ENCODE measurements at regions not wholly inside any gene's neighbourhood (a gene's known extent, or its start where the extent isn't known, plus 50 kb on each side); places are given as distances from the start of the nearest gene placed in this dataset.

DNA sequence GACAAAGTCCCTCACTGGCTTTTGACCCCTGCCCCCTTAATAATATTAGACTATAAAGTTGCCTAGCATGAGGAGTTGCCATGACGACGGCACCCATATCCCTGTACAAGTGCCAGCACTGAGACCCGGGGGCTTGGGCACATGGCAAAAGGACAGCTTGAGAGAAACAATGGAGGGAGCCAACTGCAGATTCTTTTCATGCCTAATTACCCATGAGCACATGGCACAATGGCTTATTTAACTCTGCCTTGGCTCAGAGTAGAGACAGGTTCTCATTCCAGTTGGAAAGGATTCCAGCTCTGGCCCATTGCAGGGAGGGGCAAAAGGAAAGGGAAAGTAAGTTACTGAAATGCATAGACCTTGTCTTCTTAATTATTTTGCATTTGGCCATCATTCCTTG is 261.2 kb upstream of the UBASH3B start:
- DNase-seq = no peak

DNA sequence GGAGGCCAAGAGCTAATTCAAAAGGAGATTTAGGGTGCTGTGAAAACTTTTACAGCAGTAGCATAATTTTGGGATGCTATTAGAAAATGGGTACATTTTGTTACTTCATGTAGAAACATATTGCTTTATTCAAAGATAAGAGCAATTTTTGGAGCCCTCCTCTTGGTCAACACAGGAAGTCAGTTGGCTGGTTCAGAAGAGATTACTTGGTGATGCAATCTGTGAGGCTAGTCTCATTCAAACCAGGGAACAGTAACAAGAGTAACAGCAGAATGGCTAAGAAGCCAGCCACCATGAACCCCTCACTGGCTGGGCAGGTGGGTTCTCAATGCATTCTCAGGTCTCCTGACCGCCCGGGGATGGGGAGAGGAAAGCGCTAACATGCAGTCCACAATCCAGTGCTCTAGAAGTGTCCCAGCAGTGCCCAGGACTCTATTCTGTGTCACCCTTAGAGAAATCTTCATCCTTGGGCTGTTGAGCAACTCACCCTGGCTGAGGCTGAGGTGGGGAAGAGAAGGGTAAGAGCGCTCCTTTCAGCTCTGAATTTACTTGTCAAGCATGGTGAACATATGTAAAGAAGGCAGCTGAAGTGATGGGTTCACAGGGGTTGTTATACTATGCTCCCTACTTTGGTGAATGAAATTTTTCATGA is 262.2 kb upstream of the UBASH3B start:
- DNase-seq = no peak

DNA sequence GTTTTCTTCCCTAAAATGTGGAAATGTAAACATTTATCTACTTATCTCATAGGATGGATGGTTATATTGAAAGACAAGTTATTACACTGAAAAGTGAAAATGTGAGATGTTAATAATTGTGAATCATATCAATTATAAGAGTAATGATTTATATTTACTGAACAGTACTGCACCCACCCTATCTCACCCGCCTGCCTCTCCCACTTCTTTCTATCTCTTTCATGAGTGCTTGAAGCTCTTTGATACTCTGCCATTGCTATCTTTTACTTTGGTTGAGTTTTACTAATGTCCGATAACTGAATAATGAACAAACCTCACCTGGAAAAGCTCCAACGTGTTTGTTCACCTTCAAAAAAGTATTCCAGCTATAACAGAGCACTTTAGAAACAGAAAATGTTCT is 263.0 kb upstream of the UBASH3B start:
- no peak for DNase-seq

DNA sequence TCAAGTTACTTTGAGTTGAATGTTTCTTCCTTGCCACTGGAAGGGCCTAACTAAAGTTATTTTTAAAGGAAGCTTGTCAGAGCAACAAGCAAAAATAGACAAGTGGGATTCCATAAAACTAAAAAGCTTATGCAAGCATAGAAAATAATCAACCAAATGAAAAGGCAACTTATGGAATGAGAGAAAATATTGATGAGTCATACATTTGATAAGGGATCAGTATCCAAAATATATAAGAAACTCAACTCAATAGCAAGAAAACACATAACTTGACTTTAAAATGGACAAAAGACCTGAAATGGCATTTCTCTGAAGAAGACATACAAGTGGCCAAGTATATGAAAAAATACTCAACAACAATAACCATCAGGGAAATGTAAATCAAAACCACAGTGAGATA is 264.5 kb upstream of the UBASH3B start:
- no peak for DNase-seq

DNA sequence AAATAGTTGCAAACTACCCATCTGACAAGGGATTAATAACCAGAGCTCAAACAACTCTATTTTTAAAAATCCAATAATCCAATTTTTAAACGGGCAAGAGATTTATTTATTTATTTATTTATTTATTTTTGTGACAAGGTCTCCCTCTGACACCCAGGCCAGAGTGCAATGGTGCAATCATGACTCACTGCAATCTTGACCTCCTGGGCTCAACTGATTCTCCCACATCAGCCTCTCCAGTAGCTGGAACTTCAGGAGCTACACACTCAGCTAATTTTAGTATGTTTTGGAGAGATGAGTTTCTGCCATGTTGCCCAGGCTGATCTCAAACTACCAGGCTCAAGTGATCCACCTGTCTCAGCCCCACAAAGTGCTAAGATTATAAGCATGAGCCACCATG is 267.2 kb upstream of the BLID start:
- no peak for DNase-seq

DNA sequence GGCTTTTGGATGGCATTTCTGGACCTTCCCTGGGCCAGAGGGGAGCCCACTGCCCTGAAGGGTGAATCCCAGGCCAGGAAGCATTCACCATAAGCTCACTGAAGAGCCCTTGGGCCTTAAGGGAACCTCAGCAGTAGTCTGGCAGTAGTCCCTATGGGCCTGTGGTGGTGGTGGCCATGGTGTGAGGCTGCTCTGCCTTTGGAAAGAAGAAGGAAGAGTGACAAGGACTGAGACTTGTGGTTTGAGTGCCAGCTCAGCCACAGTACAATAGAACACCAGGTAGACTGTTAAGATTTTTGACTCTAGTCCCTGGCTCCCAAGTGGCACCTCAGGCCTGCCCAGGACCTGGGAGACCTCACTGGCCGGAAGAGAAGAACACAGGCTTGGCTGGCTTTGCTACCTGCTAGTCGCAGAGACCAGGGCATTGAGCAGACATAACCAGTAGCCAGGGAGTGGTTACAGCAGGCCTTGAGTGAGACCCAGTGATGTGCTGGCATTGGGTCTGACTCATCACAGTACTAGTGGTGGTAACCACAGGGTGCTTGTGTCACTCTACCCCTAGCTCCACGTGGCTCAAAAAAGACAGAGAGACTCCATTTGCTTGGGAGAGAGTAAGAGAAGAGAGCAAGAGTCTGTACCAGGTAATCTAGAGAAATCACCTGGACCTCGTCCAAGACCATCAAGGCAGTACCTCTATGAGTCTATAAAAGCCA is 259.8 kb upstream of the BLID start:
- no peak for DNase-seq

DNA sequence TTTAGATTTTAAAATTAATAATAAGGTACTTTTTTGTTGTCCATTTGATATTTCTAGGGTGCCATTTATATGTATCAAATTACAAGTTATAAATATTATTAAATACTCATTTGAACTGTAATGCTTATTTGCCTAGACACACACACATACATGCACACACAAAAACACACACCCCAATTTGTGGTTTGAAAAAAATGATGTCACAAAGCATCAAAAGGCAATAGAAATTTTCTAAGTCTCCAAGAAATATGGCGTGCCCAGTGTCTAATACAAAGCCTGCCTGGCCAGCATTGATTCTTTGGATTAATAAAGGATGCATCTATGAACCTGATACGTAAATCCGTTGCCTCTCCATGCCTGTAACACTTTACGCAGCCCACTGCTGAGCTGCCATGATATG is 252.8 kb upstream of the BLID start:
- DNase-seq = no peak

DNA sequence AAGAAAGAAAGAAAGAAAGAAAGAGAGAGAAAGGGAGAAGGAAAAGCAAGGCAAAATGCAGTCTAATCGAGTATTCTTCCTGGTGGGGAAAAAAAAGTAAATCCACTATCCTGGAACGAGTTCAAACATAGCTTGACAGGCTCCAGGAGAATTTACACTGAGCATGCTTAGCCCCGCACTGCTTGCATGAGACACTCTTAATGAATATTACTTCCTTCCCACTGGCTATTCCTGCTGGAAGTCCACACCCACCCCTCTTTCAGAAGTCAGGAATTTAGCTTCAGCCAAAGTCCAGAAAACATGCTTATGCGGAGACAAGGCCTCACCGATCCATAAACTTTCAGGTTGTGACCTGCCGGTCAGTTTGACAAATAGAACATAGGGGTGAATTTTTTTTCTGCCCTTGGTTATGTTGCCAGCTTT is 251.8 kb upstream of the BLID start:
- DNase-seq = no peak

DNA sequence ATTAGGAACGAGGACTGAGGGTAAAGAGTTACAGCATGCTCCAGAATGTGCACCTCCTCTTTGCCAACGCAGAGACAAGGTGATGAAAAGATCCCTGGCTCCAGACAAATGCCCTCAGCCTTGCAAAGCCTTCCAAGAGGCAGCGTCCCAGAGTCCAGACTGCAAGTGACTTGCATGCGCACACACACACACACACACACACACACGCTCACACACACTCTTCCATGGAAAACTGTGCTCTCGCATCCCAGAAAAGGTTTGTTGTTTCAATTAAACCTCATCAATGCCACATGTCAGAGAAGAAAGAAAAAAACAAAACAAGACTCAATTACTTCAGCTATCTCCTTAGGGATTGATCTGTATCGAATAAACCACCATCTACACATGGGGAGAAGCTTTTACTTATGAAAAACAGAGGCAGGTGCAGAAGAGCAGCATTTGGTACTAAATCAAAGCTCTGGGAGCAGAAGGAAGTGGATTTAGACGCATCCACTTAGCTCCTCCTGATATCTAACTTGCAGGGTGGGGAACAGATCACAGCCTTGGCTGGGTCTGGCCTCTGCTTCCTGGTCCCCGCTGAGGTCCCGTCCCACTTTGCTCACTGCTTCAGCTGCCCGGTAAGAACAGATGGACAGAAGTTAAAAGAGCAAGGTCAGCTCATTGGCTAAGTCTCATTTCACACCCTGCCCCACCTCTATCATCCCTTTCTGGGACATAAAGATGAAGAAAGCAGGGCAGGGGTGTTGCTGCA is 249.8 kb upstream of the BLID start:
- DNase-seq = no peak

DNA sequence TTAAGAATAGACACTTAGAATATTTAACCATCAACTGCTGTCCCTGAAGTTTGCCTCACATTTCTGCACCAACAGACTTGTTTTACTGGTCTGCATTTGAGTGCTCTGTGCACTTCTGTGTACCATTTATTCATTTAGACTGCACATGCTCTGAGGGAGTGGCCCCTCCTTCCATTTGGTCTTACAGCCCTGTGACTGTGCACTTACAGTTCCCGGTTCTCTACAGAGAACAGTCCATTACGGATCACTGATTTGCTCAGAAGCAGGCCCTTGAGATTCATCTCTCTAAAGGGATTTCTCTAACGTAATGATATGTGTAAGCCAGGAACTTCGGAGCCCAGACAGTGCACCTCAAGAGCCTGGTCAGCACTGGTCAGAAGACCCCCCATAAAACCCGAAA is 247.3 kb upstream of the BLID start:
- DNase-seq = no peak

DNA sequence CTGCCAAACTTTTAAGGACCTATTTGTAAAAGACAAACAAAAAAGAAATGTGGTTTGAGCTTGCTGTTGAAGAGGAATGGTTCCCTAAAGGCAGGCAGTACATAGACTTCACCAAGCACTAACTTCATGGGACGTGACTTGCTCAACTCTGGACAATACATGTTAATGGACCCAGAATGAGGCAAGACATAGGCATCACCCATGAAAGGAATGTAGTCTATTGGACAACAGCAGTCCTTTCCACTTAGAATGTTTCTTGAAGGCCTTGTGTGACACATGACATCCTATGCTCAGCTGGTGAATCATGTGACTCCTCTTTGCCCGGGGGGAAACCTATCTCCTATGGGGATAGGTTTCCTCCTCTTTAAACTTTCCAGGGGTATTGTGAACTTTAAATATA is 246.4 kb upstream of the BLID start:
- no peak for DNase-seq

DNA sequence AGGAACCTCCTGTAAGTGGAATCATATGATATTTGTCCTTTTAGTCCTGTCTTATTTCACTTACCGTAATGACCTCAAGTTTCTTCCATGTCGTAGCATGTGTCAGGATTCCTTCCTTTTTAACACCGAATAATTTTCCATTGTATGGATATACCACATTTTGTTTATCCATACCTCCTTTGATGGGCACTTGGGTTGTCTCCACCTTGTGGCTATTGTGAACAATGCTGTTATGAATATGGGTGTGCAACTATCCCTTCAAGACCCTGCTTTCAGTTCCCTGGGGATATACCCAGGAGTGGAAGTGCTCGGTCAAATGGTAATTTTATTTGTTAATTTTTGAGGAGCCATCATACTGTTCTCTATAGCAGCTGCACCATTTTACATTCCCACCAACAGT is 244.9 kb upstream of the BLID start:
- DNase-seq = no peak

DNA sequence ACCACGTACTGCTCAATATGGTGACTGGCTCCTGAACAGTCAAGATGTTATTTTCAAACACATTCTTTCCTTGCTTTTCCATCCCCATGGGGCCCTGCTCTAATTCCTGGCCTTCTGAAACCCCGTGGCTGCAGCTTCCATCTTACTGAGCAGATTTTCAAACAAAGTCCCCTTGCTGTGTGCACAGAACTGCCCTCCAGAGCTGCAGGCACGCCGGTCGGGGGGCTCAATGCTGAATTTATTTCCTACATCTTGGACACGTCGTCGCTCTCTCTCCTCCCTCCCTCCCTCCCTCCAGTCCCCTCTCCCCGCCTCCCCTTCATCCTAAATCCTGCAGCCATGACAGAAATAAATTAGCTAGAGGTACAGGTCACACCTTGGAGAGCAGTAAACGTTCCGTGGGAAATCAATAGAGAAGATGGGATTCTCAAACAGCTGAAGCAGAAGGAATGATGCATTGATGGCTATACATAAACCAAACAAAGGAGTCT is 243.1 kb upstream of the BLID start:
- DNase-seq = no peak

DNA sequence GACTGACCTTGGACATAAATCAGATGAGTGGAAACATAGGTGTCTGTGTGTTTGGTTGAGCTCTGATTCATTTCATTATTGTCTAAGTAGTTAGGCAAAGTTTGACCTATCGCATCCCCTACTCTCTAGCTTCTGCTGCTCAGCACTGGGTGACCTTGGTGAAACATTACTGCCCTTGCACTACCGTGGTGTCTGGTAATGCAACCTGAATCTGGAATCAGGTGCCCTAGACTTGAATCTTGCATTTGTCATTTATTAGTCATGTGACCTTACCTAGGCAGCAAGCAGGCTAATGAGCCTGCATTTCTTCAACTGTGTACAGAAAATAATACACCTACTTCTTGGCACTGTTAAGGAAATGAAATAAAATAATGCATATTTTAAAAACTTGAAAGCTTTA is 242.3 kb upstream of the BLID start:
- DNase-seq = no peak

DNA sequence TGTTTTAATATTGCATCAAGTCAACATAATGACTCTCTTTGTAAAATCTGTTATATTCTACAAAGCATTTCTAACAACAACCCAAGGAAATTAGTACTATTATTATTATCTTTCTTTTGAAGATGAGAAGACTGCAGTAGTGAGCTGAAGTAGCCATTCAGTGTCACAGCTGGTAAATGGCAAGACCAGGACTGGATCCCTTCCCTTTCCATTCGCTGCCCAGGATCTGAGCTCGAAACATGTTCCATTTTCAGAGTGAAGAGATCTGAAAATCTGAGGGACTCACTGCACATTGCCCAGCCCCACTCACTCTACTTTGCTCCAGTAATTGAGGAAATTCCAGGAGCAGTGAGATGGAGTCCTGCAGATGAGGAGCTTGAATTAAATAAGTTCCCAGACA is 240.0 kb upstream of the BLID start:
- no peak for DNase-seq

DNA sequence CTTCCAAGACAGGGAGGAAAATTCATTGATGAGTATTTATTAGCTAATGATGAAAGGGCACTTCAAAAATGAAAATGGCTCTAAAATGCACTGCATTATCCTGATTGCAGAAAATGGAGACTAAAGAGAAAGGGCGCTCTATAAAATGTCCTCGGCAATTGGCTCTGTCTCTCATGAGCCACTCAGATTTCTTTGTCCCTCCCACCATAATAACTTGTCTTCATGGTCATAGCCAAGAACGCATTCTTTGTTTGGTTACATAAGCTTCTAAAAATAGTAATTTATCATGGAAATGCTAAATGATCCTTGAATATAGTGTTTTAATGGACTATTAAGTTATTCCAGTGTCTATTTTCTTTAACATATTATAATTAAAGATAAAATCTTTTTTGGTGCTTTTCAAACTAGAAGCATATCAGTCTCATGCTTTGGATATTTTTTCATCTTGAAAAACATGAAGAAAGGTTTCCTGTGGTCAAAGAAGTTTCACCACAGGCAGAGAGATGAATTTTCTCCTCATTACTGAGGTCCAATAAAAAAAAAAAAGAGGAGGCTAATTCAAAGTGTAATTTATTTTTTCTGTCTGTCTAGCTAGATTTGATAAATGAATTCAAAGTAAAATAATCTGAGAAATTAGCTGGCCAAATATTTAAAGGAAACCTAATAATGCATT is 238.1 kb upstream of the BLID start:
- no peak for DNase-seq

DNA sequence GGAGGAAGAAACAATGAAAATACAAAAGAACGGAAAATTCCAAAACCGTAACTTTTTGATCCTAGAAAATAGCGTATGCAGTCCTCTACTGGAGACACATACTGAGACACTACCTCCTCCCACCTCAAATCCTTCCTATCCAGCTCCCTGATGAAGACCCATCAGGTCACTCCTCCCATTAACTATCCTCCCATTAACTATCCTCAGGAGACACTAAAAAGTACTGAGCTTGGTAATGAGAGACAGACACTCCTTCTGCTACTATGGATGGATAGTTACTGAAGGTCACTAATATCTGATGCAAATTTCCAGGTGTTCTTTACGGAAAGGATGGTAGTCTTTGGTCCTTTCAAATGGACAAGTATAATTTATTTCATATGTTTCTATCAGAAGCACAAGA is 237.5 kb upstream of the BLID start:
- no peak for DNase-seq

DNA sequence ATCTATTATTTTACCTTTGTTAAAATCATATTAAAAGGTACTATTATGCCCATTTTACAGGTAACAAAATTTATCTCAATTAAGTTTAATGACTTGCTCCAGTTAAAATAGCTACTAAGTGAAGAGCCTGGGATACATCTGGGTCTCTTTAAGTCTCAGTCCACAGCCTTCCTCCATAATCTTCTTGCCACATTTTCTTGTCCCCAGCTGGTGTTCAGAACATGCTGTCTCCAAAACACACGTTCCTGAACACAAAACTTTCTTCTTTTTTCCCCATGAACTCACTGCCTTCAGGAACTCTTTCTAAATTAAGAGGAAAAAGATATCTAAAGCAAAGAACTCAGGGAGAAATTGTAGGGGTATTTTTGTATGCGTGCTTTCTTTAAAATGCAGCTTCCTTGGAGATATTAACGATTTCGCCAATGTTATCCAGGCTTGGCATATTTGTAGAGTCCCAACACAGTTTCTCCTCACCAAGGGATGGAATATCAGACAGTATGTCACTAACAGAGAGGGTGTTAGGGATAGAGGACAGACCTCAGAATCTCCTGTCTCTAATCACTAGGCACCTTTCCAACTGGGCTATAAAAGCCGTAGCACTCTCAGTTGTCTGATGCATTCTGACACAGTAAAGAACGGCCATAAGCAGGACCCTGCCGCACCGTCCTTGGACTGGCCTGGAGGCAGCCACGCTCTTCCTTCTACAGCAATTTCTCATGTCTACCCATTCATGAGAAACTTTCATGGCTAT is 232.8 kb upstream of the BLID start:
- no peak for DNase-seq

DNA sequence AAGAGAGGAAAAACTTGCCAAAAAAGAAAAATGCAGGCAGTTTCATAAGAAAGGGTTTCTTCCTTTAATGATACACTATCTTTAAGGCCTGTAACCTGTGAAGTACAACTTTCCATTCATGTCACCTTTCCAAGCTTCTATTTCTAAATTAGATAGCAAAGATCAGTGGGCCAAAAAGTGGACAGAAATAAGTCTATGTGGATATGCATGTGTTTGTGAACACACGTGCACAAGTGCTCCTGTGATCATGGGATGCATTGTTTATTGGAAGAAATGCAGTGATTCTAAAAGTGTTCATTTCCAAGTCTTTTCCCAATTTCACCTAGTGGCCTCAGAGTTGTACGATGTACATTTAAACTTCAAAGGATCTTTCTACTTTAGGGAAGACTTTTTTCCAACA is 230.0 kb upstream of the BLID start:
- DNase-seq = no peak

DNA sequence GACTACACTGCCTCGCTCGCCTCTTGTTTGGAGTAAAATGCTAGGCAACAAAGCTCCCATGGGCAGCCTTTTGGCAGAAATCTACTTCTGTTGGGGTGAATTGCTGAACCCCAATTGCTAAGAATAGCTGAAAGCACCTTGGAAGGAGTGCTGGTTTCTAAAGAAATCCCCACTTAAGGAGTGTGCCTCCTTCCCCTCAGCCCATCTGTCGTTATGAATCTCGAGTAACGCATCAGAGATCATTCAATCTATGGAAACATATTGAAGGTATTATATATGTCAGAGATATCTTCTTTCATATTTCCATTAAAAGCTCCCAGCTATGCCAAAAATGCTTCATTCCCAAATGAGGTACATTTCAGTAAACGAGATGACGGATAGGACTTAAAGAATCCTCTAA is 229.6 kb upstream of the BLID start:
- no peak for DNase-seq

DNA sequence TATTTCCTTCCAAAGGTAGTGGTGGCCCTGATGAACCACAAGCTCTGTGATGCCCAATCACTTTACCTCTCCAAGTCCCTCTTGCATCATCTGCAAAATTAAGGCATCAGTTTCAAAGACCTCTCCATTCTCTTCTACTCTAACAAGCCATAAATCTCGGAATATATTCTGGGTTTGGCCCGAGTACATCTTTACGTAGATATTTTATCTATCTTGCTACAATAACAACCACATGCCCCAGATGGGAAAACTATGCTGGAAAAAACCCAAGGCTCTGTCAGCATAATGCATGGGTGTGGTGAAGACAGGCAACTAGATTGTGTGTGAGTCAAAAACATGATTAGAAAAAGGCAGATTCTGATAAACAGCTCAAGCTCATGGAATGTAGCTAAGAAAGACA is 228.2 kb upstream of the BLID start:
- no peak for DNase-seq

DNA sequence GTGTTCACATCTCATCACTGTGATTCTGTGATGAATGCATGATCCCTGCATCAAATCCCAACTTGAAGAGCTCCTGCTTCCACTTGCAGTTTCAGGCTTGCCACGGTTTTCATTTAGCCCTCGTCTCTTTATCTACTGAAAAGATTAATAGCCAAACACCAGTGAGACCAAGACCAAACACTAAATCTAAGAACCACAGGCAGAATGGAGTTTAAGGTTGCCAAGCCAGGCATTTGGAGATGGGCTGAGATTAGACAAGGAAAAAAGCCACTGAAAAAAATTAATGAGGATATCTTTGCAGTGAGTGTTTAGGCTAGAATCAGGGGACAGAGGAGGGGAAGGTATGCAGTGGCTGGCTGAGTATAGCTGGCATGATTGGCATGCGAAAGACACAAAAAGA is 227.2 kb upstream of the BLID start:
- DNase-seq = no peak

Data from activated naive CD4-positive, alpha-beta T cell treated with anti-CD3 and anti-CD28 coated beads, Interleukin-2, amount 50 U/mL, for 16 hours (primary cell).